ENCODE measurements at regions not wholly inside any gene's neighbourhood (a gene's known extent, or its start where the extent isn't known, plus 50 kb on each side); places are given as distances from the start of the nearest gene placed in this dataset.

- TF ChIP-seq EP300 (IDR thresholded peaks at IDR 0.05) (no peak), POLR2A (IDR thresholded peaks at IDR 0.05) (no peak)
- TF ChIP-seq, protein P1, sequence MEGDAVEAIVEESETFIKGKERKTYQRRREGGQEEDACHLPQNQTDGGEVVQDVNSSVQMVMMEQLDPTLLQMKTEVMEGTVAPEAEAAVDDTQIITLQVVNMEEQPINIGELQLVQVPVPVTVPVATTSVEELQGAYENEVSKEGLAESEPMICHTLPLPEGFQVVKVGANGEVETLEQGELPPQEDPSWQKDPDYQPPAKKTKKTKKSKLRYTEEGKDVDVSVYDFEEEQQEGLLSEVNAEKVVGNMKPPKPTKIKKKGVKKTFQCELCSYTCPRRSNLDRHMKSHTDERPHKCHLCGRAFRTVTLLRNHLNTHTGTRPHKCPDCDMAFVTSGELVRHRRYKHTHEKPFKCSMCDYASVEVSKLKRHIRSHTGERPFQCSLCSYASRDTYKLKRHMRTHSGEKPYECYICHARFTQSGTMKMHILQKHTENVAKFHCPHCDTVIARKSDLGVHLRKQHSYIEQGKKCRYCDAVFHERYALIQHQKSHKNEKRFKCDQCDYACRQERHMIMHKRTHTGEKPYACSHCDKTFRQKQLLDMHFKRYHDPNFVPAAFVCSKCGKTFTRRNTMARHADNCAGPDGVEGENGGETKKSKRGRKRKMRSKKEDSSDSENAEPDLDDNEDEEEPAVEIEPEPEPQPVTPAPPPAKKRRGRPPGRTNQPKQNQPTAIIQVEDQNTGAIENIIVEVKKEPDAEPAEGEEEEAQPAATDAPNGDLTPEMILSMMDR (IDR thresholded peaks at IDR 0.05): no peak
- no peak for DNase-seq
- Histone ChIP-seq H3K4me3 (no peak overlapping the region), H3K27ac (no peak overlapping the region), H3K27me3 (no peaks in the 10 kb centered on the region), H3K9me3 (no peaks in the 10 kb centered on the region), H3K36me3 (no peaks in the 10 kb centered on the region), H3K4me1 (ENCODE audit: insufficient read depth) (no peaks in the 10 kb centered on the region)
- intact Hi-C loops (cut with DNase I): no loop called here
- WGBS, 3 donors: 76 to 89% (median 89%) methylated on average over 2 of the region's 2 CpGs
Observed at GRCh38 chr6:81977486-81977885, 225.0 kb upstream of the TENT5A start.

DNA sequence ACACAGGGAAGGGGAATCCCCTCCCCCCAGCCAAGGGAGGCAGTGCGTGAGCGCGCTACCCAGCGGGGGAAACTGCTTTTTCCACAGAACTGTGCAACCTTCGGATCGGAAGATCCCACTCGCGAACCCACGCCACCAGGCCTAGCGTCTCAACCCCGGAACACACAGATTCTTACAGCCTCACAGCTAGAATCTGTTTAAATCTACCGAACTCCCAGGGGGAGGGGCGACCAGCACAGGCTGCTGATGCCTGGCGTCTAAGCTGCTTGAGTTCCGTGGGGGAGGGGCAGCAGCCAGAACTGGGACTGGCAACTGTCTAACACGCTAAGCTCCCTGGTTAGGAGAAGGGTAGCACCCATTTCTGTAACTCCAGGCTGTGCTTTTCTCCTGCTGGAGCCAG is 217.3 kb upstream of the TENT5A start:
- Histone ChIP-seq H3K4me3 (no peak overlapping the region), H3K27ac (no peak overlapping the region), H3K4me1 (ENCODE audit: insufficient read depth) (no peaks in the 10 kb centered on the region), H3K36me3 (no peaks in the 10 kb centered on the region), H3K27me3 (no peaks in the 10 kb centered on the region), H3K9me3 (no peaks in the 10 kb centered on the region)
- intact Hi-C loops (cut with DNase I): no loop called here
- no peak for DNase-seq
- 83 to 87% (median 83%) methylated on average over 16 of the region's 16 CpGs for WGBS, 3 donors
- TF ChIP-seq EP300 (IDR thresholded peaks at IDR 0.05) (no peak), POLR2A (IDR thresholded peaks at IDR 0.05) (no peak)
- TF ChIP-seq, protein P1 (IDR thresholded peaks at IDR 0.05): no peak

DNA sequence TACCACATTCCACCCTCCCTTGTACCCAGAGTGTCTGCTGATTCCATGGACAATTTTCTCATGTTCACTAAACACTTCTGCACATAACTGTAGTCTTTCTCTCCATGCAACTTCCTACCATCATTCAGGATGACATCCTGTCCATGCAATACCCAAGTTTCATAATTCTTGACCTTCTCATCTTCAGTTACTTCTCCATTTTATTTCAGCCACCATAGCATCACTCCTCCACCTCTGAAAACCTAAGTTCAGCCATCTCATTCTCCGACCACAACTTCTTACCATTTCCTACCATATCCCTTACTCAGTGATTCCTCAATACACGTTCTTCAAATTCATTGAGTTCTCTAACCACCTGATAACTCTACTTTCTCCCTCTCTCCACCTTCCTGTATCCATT is 216.5 kb upstream of the TENT5A start:
- Histone ChIP-seq H3K4me3 (no peak overlapping the region), H3K9me3 (no peaks in the 10 kb centered on the region), H3K27ac (no peak overlapping the region), H3K36me3 (no peaks in the 10 kb centered on the region), H3K27me3 (no peaks in the 10 kb centered on the region), H3K4me1 (ENCODE audit: insufficient read depth) (no peaks in the 10 kb centered on the region)
- WGBS, 3 donors: 86 to 92% (median 91%) methylated on average over 2 of the region's 2 CpGs
- no peak for TF ChIP-seq POLR2A (IDR thresholded peaks at IDR 0.05)
- TF ChIP-seq, protein P1 (IDR thresholded peaks at IDR 0.05): no peak
- TF ChIP-seq EP300 (IDR thresholded peaks at IDR 0.05): no peak
- intact Hi-C loops (cut with DNase I): no loop called here
- no peak for DNase-seq

DNA sequence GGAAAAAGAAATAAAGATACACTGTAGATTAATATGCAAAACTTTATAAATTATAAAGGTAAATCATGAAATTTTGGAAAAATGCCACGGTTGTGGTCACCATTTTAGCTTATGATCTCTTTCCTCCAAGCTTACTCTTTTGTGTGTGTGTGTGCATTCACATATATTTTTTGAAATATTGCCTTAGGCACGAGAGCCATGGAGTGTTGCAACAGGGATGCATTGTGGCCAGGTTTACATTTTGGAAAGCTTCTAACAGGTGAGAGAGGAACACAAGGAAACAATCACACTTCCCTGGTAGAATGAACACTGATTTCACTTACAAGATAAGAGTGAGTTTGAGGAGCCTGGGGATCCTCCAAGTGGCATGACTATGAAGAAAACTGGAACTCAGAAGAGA is 214.5 kb upstream of the TENT5A start:
- no peaks in the 10 kb centered on the region for H3K27me3 ChIP-seq
- H3K4me1 ChIP-seq (ENCODE audit: insufficient read depth): no peaks in the 10 kb centered on the region

More for the DNA sequence above, 214.5 kb upstream of the TENT5A start:
- H3K27ac ChIP-seq: no peak overlapping the region
- no peaks in the 10 kb centered on the region for H3K9me3 ChIP-seq
- TF ChIP-seq POLR2A (IDR thresholded peaks at IDR 0.05) (no peak), EP300 (IDR thresholded peaks at IDR 0.05) (no peak)
- TF ChIP-seq, protein P1 (IDR thresholded peaks at IDR 0.05): no peak
- H3K4me3 ChIP-seq: no peak overlapping the region
- H3K36me3 ChIP-seq: no peaks in the 10 kb centered on the region
- intact Hi-C loops (cut with DNase I): no loop called here
- 74 to 79% (median 77%) methylated on average over 2 of the region's 2 CpGs for WGBS, 3 donors
- no peak for DNase-seq
